ENCODE measurements at regions not wholly inside any gene's neighbourhood (a gene's known extent, or its start where the extent isn't known, plus 50 kb on each side); places are given as distances from the start of the nearest gene placed in this dataset.

DNA sequence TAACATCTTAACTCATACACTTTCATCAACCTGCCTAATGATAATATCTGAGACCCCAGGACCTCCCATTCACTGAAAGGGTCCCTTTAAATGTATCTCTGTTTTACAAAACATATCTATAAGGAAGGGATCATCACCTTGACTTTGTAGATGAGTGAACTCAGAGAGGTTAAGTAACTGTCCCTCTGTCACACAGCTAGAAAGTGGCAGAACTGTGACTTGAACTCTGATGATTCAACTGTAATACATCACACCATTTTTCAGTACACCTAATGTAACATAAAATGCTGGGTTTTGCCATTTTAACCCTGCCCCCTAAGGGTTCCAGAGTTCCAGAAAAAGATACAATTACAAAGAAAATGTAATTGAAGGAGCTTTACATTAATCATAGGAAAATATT, 234.6 kb downstream of the ZEB2 start:
- Mint-ChIP-seq H3K9me3 (ENCODE audit: low read depth) (peaks cover 10% of the 10 kb centered on the region), H3K27me3 (no peaks in the 10 kb centered on the region)
- TF ChIP-seq, protein P1, sequence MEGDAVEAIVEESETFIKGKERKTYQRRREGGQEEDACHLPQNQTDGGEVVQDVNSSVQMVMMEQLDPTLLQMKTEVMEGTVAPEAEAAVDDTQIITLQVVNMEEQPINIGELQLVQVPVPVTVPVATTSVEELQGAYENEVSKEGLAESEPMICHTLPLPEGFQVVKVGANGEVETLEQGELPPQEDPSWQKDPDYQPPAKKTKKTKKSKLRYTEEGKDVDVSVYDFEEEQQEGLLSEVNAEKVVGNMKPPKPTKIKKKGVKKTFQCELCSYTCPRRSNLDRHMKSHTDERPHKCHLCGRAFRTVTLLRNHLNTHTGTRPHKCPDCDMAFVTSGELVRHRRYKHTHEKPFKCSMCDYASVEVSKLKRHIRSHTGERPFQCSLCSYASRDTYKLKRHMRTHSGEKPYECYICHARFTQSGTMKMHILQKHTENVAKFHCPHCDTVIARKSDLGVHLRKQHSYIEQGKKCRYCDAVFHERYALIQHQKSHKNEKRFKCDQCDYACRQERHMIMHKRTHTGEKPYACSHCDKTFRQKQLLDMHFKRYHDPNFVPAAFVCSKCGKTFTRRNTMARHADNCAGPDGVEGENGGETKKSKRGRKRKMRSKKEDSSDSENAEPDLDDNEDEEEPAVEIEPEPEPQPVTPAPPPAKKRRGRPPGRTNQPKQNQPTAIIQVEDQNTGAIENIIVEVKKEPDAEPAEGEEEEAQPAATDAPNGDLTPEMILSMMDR (IDR thresholded peaks at IDR 0.05; ENCODE audit: unreplicated experiment), result no peak

DNA sequence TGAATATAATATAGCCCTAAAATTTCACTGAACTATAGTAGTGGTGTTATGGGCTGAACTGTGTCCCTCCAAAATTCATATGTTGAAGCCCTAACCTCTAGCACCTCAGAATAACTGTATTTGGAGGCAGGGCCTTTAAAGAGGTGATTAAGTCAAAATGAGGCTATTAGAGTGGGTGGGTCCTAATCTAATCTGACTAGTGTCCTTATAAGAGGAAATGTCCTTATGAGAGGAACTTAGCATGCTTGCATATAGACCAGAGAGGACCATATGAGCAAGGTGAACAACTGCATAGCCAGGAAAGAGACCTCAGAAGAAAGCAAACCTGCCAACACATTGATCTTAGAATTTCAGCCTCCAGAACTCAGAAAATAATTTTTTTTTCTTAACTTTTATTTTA, 238.4 kb downstream of the ZEB2 start:
- H3K9me3 Mint-ChIP-seq (ENCODE audit: low read depth), result no peaks in the 10 kb centered on the region
- no peak overlapping the region for H3K27ac Mint-ChIP-seq

More for the DNA sequence above, 234.6 kb downstream of the ZEB2 start:
- Mint-ChIP-seq H3K4me1 (ENCODE audit: low read depth) (no peaks in the 10 kb centered on the region), H3K4me3 (ENCODE audit: low read depth) (no peak overlapping the region), H3K36me3 (ENCODE audit: insufficient read depth) (no peaks in the 10 kb centered on the region), H3K27ac (no peak overlapping the region)
- DNase-seq (ENCODE audit: low spot score, unreplicated experiment), result no peak

DNA sequence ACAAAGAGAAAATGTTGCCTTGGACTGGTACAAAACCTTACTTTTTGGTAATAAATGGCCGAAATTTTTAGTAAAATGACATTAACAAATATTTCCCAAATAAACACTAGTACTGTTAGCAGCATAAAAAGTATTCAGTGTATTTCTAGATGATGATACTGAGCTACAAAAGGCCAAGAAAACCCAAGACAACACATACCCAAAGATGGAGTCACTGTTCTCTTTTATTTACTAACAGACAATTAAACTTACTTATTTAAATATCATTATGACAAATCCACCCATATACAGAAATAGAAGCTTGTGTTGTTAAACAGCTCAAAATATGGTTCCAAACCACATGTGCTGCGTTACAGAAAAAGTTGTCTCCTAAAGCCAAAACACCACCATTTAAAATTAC, 239.9 kb downstream of the ZEB2 start:
- Mint-ChIP-seq H3K4me1 (ENCODE audit: low read depth) (no peaks in the 10 kb centered on the region), H3K27me3 (no peaks in the 10 kb centered on the region), H3K9me3 (ENCODE audit: low read depth) (no peaks in the 10 kb centered on the region), H3K27ac (no peak overlapping the region), H3K4me3 (ENCODE audit: low read depth) (no peak overlapping the region), H3K36me3 (ENCODE audit: insufficient read depth) (no peaks in the 10 kb centered on the region)
- DNase-seq (ENCODE audit: low spot score, unreplicated experiment), result no peak
- TF ChIP-seq, protein P1 (IDR thresholded peaks at IDR 0.05; ENCODE audit: unreplicated experiment), result no peak

More for the DNA sequence above, 238.4 kb downstream of the ZEB2 start:
- Mint-ChIP-seq H3K27me3 (no peaks in the 10 kb centered on the region), H3K36me3 (ENCODE audit: insufficient read depth) (no peaks in the 10 kb centered on the region), H3K4me3 (ENCODE audit: low read depth) (no peak overlapping the region), H3K4me1 (ENCODE audit: low read depth) (no peaks in the 10 kb centered on the region)
- TF ChIP-seq, protein P1 (IDR thresholded peaks at IDR 0.05; ENCODE audit: unreplicated experiment), result no peak
- DNase-seq (ENCODE audit: low spot score, unreplicated experiment), result no peak

DNA sequence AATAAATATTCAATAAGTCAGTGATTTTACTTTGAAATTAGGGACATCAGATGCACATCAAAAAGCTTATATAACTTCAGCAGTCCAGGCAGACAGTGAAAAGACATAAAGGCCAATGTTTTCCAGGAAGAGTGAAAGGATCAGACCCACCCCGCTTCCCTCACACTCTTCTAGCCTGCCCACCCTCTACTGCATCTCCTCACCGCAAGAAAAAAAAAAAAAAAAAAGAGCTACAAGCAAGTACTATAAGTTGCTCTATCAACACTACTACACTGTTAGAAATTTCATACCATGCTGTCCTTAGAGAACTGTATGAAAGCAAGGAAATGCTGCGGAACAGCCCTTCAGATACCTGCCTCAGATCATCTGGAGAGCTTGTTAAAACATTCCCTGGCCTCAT, 240.8 kb downstream of the ZEB2 start:
- no peaks in the 10 kb centered on the region for H3K36me3 Mint-ChIP-seq (ENCODE audit: insufficient read depth)
- TF ChIP-seq, protein P1 (IDR thresholded peaks at IDR 0.05; ENCODE audit: unreplicated experiment), result no peak
- no peaks in the 10 kb centered on the region for H3K4me1 Mint-ChIP-seq (ENCODE audit: low read depth)
- no peak overlapping the region for H3K27ac Mint-ChIP-seq
- no peak overlapping the region for H3K4me3 Mint-ChIP-seq (ENCODE audit: low read depth)
- H3K9me3 Mint-ChIP-seq (ENCODE audit: low read depth), result no peaks in the 10 kb centered on the region
- no peak for DNase-seq (ENCODE audit: low spot score, unreplicated experiment)
- H3K27me3 Mint-ChIP-seq, result no peaks in the 10 kb centered on the region

DNA sequence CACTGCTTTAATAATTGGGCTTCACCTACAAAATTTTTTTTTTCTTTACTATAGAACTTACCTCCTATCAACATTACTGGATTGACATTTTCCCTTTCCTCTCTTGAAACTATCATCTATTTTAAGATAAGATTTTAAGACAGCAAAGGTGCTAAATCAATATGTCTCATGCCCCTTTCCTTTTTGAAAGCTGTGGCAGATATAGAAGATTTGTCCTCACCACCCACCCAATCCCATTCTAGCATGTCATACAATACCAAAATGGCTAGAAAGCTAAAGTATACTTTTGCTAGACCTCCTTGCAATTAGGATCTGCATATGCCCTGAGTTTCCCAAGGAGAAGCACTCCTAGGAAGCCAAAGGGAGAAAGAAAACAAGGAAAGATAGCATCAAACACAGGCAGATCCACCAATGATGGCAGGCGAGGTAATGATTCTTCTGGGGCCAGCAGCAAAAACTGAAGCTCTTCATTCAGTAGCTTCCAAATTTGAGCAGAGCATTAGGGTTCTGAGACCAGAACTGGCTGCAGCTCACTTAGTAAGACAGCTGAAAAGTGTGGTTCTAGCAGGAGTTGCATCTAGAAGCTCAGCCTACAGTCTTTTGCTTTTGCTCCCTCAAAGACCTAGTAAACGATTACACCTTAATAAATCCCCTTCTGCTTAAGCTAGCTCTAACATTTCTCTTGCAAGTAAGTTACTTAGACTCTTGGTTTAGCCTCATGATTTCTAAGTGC, 242.1 kb downstream of the ZEB2 start:
- Mint-ChIP-seq H3K9me3 (ENCODE audit: low read depth) (peaks cover 4% of the 10 kb centered on the region), H3K27me3 (no peaks in the 10 kb centered on the region), H3K27ac (no peak overlapping the region), H3K4me3 (ENCODE audit: low read depth) (no peak overlapping the region), H3K36me3 (ENCODE audit: insufficient read depth) (no peaks in the 10 kb centered on the region), H3K4me1 (ENCODE audit: low read depth) (no peaks in the 10 kb centered on the region)
- DNase-seq (ENCODE audit: low spot score, unreplicated experiment), result no peak
- TF ChIP-seq, protein P1 (IDR thresholded peaks at IDR 0.05; ENCODE audit: unreplicated experiment), result no peak

Measured in progenitor cell of endocrine pancreas (in vitro differentiated cells).